IMR-90 (cell line): ENCODE measurements at regions not wholly inside any gene's neighbourhood (a gene's known extent, or its start where the extent isn't known, plus 50 kb on each side); places are given as distances from the start of the nearest gene placed in this dataset.

Experiments
- ATAC-seq: fragments of 200-7000 bp; cut with Tn5 transposase; 2 replicates; pipeline ENCODE4 v1.9.1; 2020; ENCODE audit warnings: low read depth, mild to moderate bottlenecking, moderate library complexity
- BruUV-seq: library from RNA; stranded (reverse); fragments of 400-500 nt; replicated peaks from 2 replicates; lab custom pipeline; 2021; lab: Mats Ljungman, UMichigan
- CTCF ChIA-PET: fragments of 300-600 bp; formaldehyde crosslinking; extraction: SDS; loops from one replicate; lab custom pipeline; 2021; ENCODE audit warnings: antibody characterized with exemption; lab: Yijun Ruan, JAX
- POLR2A ChIA-PET: fragments of 300-600 bp; sonication (Branson Sonifier 250); formaldehyde crosslinking; loops from one replicate; lab custom pipeline; 2022; ENCODE audit warnings: antibody characterized with exemption; ENCODE audit not compliant: unreplicated experiment; lab: Charles Lee
- DNase-seq: peaks from one replicate; pipeline ENCODE4 v3.0.0; 2013
- H2AFZ ChIP-seq: replicated peaks from 2 replicates; pipeline ENCODE3; 2013; ENCODE audit warnings: low read length, mild to moderate bottlenecking; ENCODE audit not compliant: poor library complexity
- H2AK5ac ChIP-seq: 2 replicates; pipeline ENCODE4 v1.6.1; 2013; ENCODE audit warnings: low read depth, low read length, inconsistent platforms
- H2AK9ac ChIP-seq: replicated peaks from 2 replicates; pipeline ENCODE3; 2013; ENCODE audit warnings: mild to moderate bottlenecking, low read depth, low read length, moderate library complexity; ENCODE audit not compliant: poor library complexity
- H2BK120ac ChIP-seq: 2 replicates; pipeline ENCODE4 v1.6.1; 2013; ENCODE audit warnings: low read depth, low read length, inconsistent platforms
- H2BK15ac ChIP-seq: 3 replicates; pipeline ENCODE4 v1.6.1; 2013; ENCODE audit warnings: low read depth, low read length, inconsistent platforms
- H2BK20ac ChIP-seq: 2 replicates; pipeline ENCODE4 v1.6.1; 2013; ENCODE audit warnings: low read depth, mild to moderate bottlenecking, inconsistent platforms, low read length, moderate library complexity
- H2BK5ac ChIP-seq: 2 replicates; pipeline ENCODE4 v1.6.1; 2013; ENCODE audit warnings: mild to moderate bottlenecking, low read depth, low read length, inconsistent platforms; ENCODE audit not compliant: poor library complexity, severe bottlenecking
- H3K14ac ChIP-seq: replicated peaks from 2 replicates; pipeline ENCODE4 v1.6.1; 2013; ENCODE audit warnings: low read depth, low read length, inconsistent platforms
- H3K18ac ChIP-seq: 2 replicates; pipeline ENCODE4 v1.6.1; 2013; ENCODE audit warnings: low read depth, low read length, control low read depth
- H3K23ac ChIP-seq: 2 replicates; pipeline ENCODE4 v1.6.1; 2013; ENCODE audit warnings: low read depth, low read length, inconsistent platforms
- H3K27ac ChIP-seq: 2 replicates; pipeline ENCODE4 v1.5.1; 2013; ENCODE audit warnings: mild to moderate bottlenecking, control low read depth, low read length; ENCODE audit not compliant: insufficient read depth
- H3K27me3 ChIP-seq: 2 replicates; pipeline ENCODE4 v1.6.1; 2013; ENCODE audit warnings: low read length; ENCODE audit not compliant: control insufficient read depth, insufficient read depth
- H3K36me3 ChIP-seq: 2 replicates; pipeline ENCODE4 v1.6.1; 2013; ENCODE audit warnings: low read length, mixed read lengths; ENCODE audit not compliant: control insufficient read depth, insufficient read depth
- H3K4ac ChIP-seq: 2 replicates; pipeline ENCODE4 v1.6.1; 2013; ENCODE audit warnings: low read depth, low read length, inconsistent platforms
- H3K4me1 ChIP-seq: 2 replicates; pipeline ENCODE4 v1.6.1; 2013; ENCODE audit warnings: low read length, mixed read lengths; ENCODE audit not compliant: control insufficient read depth, insufficient read depth
- H3K4me2 ChIP-seq: 2 replicates; pipeline ENCODE4 v1.6.1; 2013; ENCODE audit warnings: low read depth, mild to moderate bottlenecking, control low read depth, low read length, moderate library complexity
- H3K4me3 ChIP-seq: 2 replicates; pipeline ENCODE4 v1.5.1; 2013; ENCODE audit warnings: low read depth, mild to moderate bottlenecking, control low read depth, low read length, moderate library complexity; ENCODE audit not compliant: insufficient read depth
- H3K56ac ChIP-seq: 2 replicates; pipeline ENCODE4 v1.6.1; 2013; ENCODE audit warnings: low read length, inconsistent platforms; ENCODE audit not compliant: insufficient read depth; ENCODE audit errors: extremely low read depth
- H3K79me1 ChIP-seq, 2 experiments: 2 replicates each; pipeline ENCODE4 v1.6.1; 2013; ENCODE audit warnings: low read length in 2 of 2, inconsistent platforms in 1 of 2, low read depth in 1 of 2
- H3K9ac ChIP-seq: 2 replicates; pipeline ENCODE4 v1.6.1; 2013; ENCODE audit warnings: low read depth, low read length, control low read depth
- H3K9me1 ChIP-seq: 2 replicates; pipeline ENCODE4 v1.6.1; 2013; ENCODE audit warnings: low read length, inconsistent platforms; ENCODE audit not compliant: insufficient read depth
- H3K9me3 ChIP-seq: 2 replicates; pipeline ENCODE4 v1.6.1; 2013; ENCODE audit warnings: low read length; ENCODE audit not compliant: control insufficient read depth, insufficient read depth
- H4K20me1 ChIP-seq: 2 replicates; pipeline ENCODE4 v1.6.1; 2013; ENCODE audit warnings: low read length, inconsistent platforms; ENCODE audit not compliant: insufficient read depth
- H4K5ac ChIP-seq: 2 replicates; pipeline ENCODE4 v1.6.1; 2013; ENCODE audit warnings: mild to moderate bottlenecking, low read depth, low read length, control low read depth
- H4K8ac ChIP-seq, 2 experiments: 2 replicates each; pipeline ENCODE4 v1.6.1; 2013; ENCODE audit warnings: low read depth in 2 of 2, low read length in 2 of 2, control low read depth in 1 of 2, inconsistent platforms in 1 of 2
- H4K91ac ChIP-seq: 2 replicates; pipeline ENCODE4 v1.6.1; 2013; ENCODE audit warnings: low read depth, low read length, inconsistent platforms; ENCODE audit not compliant: insufficient read depth
- MAFK ChIP-seq: IDR thresholded peaks from 2 replicates; pipeline ENCODE4 v1.6.1; 2012; ENCODE audit warnings: low read depth, low read length, improper control_type of control experiment
- MXI1 ChIP-seq: IDR thresholded peaks from 2 replicates; pipeline ENCODE4 v1.6.1; 2012; ENCODE audit warnings: low read depth, mild to moderate bottlenecking, low read length, moderate library complexity, borderline replicate concordance
- NFE2L2 ChIP-seq: fragments of 150-350 bp; IDR thresholded peaks from 2 replicates; pipeline ENCODE4 v1.6.1; 2016; ENCODE audit warnings: low read depth, mild to moderate bottlenecking, low read length
- dilution Hi-C: fragments of 300-500 bp; cut with HindIII; formaldehyde crosslinking; loops from one replicate; pipeline ENCODE4 v1.14.3; 2018; ENCODE audit warnings: low sequenced_read_pairs; ENCODE audit not compliant: unreplicated experiment
- in situ Hi-C: fragments of 300-500 bp; cut with MboI; formaldehyde crosslinking; loops from 3 replicates; pipeline ENCODE4 v1.14.3; 2019; ENCODE audit warnings: low sequenced_read_pairs, inconsistent platforms, mixed read lengths
- intact Hi-C: fragments of 100-400 bp; cut with micrococcal nuclease; formaldehyde crosslinking; loops from 2 replicates; pipeline ENCODE4 v1.10.0; 2022

- no peak overlapping the region for H2BK5ac ChIP-seq
- no peak overlapping the region for H3K14ac ChIP-seq
- ATAC-seq = no peak
- no peak overlapping the region for H2BK15ac ChIP-seq
- H3K9ac ChIP-seq = no peak overlapping the region
- no peak overlapping the region for H3K4me3 ChIP-seq
- in situ Hi-C loops (no loop called here), intact Hi-C loops (no loop called here), dilution Hi-C loops (no loop called here)
- no peak overlapping the region for H2AK9ac ChIP-seq
- no peak overlapping the region for H3K4ac ChIP-seq
- no peaks in the 10 kb centered on the region for H3K36me3 ChIP-seq
- no TSS peak for BruUV-seq
- no peak overlapping the region for H4K5ac ChIP-seq
- H3K9me1 ChIP-seq = no peaks in the 10 kb centered on the region
- no peaks in the 10 kb centered on the region for H4K20me1 ChIP-seq
- POLR2A ChIA-PET = no interaction called here
- TF ChIP-seq MAFK (no peak), MXI1 (no peak), NFE2L2 (no peak)
- no peaks in the 10 kb centered on the region for H3K79me1 ChIP-seq
- no peak overlapping the region for H3K27ac ChIP-seq
- H2BK20ac ChIP-seq = no peak overlapping the region
- H3K9me3 ChIP-seq = no peaks in the 10 kb centered on the region
- H4K8ac ChIP-seq = no peak overlapping the region
- no peak overlapping the region for H2AFZ ChIP-seq
- H3K4me1 ChIP-seq = no peaks in the 10 kb centered on the region
- no peak overlapping the region for H3K56ac ChIP-seq
- H2BK120ac ChIP-seq = no peak overlapping the region
- H3K27me3 ChIP-seq = peaks cover 5% of the 10 kb centered on the region; the same call in 1 of the 2 replicates
- H4K91ac ChIP-seq = no peak overlapping the region
- no peak overlapping the region for H3K23ac ChIP-seq
- CTCF ChIA-PET = no interaction called here
- H3K18ac ChIP-seq = no peak overlapping the region
- no peak overlapping the region for H2AK5ac ChIP-seq
- H3K4me2 ChIP-seq = no peak overlapping the region
- no peak for DNase-seq
These were observed 105.2 kb upstream of the UMPS start for GRCh38 chr3:124625074-124625473.
